Common myeloid progenitor, CD34-positive (primary cell): ENCODE measurements at regions not wholly inside any gene's neighbourhood (a gene's known extent, or its start where the extent isn't known, plus 50 kb on each side); places are given as distances from the start of the nearest gene placed in this dataset.
"Not testable (repeated sequence)": the region's sequence is repeated elsewhere in the genome, so short reads cannot be mapped to it uniquely, and the experiment has no call there.

Source experiments
- CTCF ChIA-PET: fragments of 350-600 bp; sonication (Branson Sonifier 250); formaldehyde crosslinking; loops from one replicate; lab custom pipeline; 2021; ENCODE audit warnings: antibody characterized with exemption; lab: Charles Lee
- POLR2A ChIA-PET: fragments of 350-600 bp; sonication (Branson Sonifier 250); formaldehyde crosslinking; loops from one replicate; lab custom pipeline; 2021; ENCODE audit warnings: antibody characterized with exemption; lab: Charles Lee
- DNase-seq, 3 donors: peaks; one replicate each; pipeline versions ENCODE4 v3.0.0 to v3.0.0-alpha.2; 2013
- H3K27ac ChIP-seq, 2 experiments: 1 replicate in 1 of 2; 2 replicates in 1 of 2; pipeline ENCODE4 v1.7.0; 2013; ENCODE audit warnings: inconsistent platforms in 2 of 2, low read length in 2 of 2, mild to moderate bottlenecking in 2 of 2, low read depth in 1 of 2, moderate library complexity in 1 of 2; ENCODE audit not compliant: severe bottlenecking in 2 of 2, insufficient read depth in 1 of 2, poor library complexity in 1 of 2
- H3K27me3 ChIP-seq, 5 experiments: replicated peaks in 2 of 5; 1 replicate in 3 of 5; 2 replicates in 2 of 5; pipeline versions ENCODE4 v1.6.1 to v1.7.0; 2013; ENCODE audit warnings: low read length in 4 of 5, mild to moderate bottlenecking in 2 of 5, moderate library complexity in 2 of 5, inconsistent platforms in 1 of 5; ENCODE audit not compliant: insufficient read depth in 5 of 5, control insufficient read depth in 4 of 5
- H3K36me3 ChIP-seq, 4 experiments: 1 replicate in 2 of 4; 2 replicates in 2 of 4; pipeline versions ENCODE4 v1.6.1 to v1.7.0; 2013; ENCODE audit warnings: low read length in 3 of 4, control low read depth in 1 of 4, mild to moderate bottlenecking in 1 of 4; ENCODE audit not compliant: control insufficient read depth in 4 of 4, insufficient read depth in 4 of 4
- H3K4me1 ChIP-seq, 4 experiments: 1 replicate in 3 of 4; 2 replicates in 1 of 4; pipeline versions ENCODE4 v1.6.1 to v1.7.1; 2013; ENCODE audit warnings: low read length in 3 of 4, mild to moderate bottlenecking in 3 of 4, control low read depth in 1 of 4, inconsistent platforms in 1 of 4, moderate library complexity in 1 of 4; ENCODE audit not compliant: control insufficient read depth in 4 of 4, insufficient read depth in 4 of 4; ENCODE audit errors: control extremely low read depth in 1 of 4
- H3K4me3 ChIP-seq, 7 experiments: 1 replicate in 4 of 7; 2 replicates in 3 of 7; pipeline versions ENCODE4 v1.5.1 to v1.7.0; 2013; ENCODE audit warnings: mild to moderate bottlenecking in 7 of 7, low read length in 6 of 7, moderate library complexity in 6 of 7, inconsistent platforms in 2 of 7, low read depth in 2 of 7, control low read depth in 1 of 7; ENCODE audit not compliant: insufficient read depth in 4 of 7, control insufficient read depth in 1 of 7; ENCODE audit errors: extremely low read depth in 1 of 7
- H3K9me3 ChIP-seq, 5 experiments: 1 replicate in 4 of 5; 2 replicates in 1 of 5; pipeline versions ENCODE4 v1.6.1 to v1.7.1; 2013; ENCODE audit warnings: low read length in 4 of 5, mild to moderate bottlenecking in 2 of 5, inconsistent platforms in 1 of 5, low read depth in 1 of 5, moderate library complexity in 1 of 5; ENCODE audit not compliant: control insufficient read depth in 4 of 5, insufficient read depth in 2 of 5; ENCODE audit errors: control extremely low read depth in 1 of 5
- WGBS: methylation state at CpG from one replicate; pipeline ENCODE4 v1.1.5; 2013; ENCODE audit not compliant: insufficient coverage; 5-methylcytosine and 5-hydroxymethylcytosine counted together

DNA sequence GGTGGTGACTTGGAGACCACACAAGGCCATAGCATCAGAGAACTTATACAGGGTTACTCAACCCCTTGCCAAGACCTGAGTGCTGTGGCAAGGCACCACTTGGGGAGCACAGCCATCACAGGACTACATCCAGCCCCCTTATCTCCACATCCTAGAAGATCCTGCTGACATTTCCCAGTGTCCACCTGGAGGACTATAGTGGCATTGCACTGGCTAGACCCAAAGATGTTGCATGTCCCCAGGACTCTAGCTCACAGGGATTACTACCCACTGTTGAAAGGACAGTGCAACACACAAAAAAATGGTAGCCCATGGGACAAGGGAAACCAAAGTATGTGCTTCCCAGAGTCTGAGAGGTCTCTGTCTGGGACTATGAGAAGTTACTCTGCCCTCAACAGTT lies 411.1 kb upstream of the NUDT12 start:
- CTCF ChIA-PET, result no interaction called here
- POLR2A ChIA-PET, result no interaction called here
- Histone ChIP-seq H3K27me3 (no peaks in the 10 kb centered on the region), H3K4me1 (no peaks in the 10 kb centered on the region), H3K4me3 (no peak overlapping the region), H3K9me3 (peaks cover 0 to 3% (median 0%) of the 10 kb centered on the region in 5 experiments), H3K27ac (no peak overlapping the region), H3K36me3 (no peaks in the 10 kb centered on the region)
- no peak for DNase-seq

GRCh38 chr5:103966295-103966694 lies 403.7 kb upstream of the NUDT12 start:
- H3K27me3 ChIP-seq, POLR2A ChIA-PET, CTCF ChIA-PET, H3K36me3 ChIP-seq, H3K27ac ChIP-seq, H3K4me1 ChIP-seq, DNase-seq, H3K4me3 ChIP-seq: not testable (repeated sequence)
- peaks cover 0 to 10% (median 0%) of the 10 kb centered on the region in 5 experiments for H3K9me3 ChIP-seq
- WGBS, result 96% methylated on average over 20 of the region's 25 CpGs

- no CpG with 5 or more reads among the region's 1 CpG for WGBS
Observed at GRCh38 chr5:103962023-103962422, 399.4 kb upstream of the NUDT12 start.

GRCh38 chr5:103953601-103954382 lies 391.2 kb upstream of the NUDT12 start:
- POLR2A ChIA-PET, result no interaction called here
- Histone ChIP-seq H3K36me3 (no peaks in the 10 kb centered on the region), H3K27ac (no peak overlapping the region), H3K27me3 (no peaks in the 10 kb centered on the region), H3K4me3 (no peak overlapping the region), H3K9me3 (peaks cover 0 to 5% (median 0%) of the 10 kb centered on the region in 5 experiments), H3K4me1 (no peaks in the 10 kb centered on the region)
- no peak for DNase-seq
- CTCF ChIA-PET, result no interaction called here
- 96% methylated on average over 25 of the region's 47 CpGs for WGBS

More at GRCh38 chr5:103962023-103962422, 399.4 kb upstream of the NUDT12 start:
- Histone ChIP-seq H3K36me3 (no peaks in the 10 kb centered on the region), H3K27me3 (no peaks in the 10 kb centered on the region), H3K4me1 (no peaks in the 10 kb centered on the region), H3K4me3 (no peak overlapping the region), H3K9me3 (peaks cover 0 to 3% (median 1%) of the 10 kb centered on the region in 5 experiments), H3K27ac (no peak overlapping the region)
- DNase-seq, result no peak
- ChIA-PET CTCF (no interaction called here), POLR2A (no interaction called here)

- ChIA-PET CTCF (no interaction called here), POLR2A (no interaction called here)
- Histone ChIP-seq H3K4me1 (no peaks in the 10 kb centered on the region), H3K9me3 (peaks cover 0 to 2% (median 0%) of the 10 kb centered on the region in 5 experiments), H3K4me3 (no peak overlapping the region), H3K27ac (no peak overlapping the region), H3K27me3 (no peaks in the 10 kb centered on the region), H3K36me3 (no peaks in the 10 kb centered on the region)
- DNase-seq, result no peak
- 100% methylated on average over 1 of the region's 1 CpG for WGBS
Observed at GRCh38 chr5:103951776-103952175, 389.2 kb upstream of the NUDT12 start.

- DNase-seq, result no peak
- POLR2A ChIA-PET, result no interaction called here
- Histone ChIP-seq H3K36me3 (no peaks in the 10 kb centered on the region), H3K27ac (no peak overlapping the region), H3K27me3 (no peaks in the 10 kb centered on the region), H3K4me3 (no peak overlapping the region), H3K9me3 (no peaks in the 10 kb centered on the region), H3K4me1 (no peaks in the 10 kb centered on the region)
- CTCF ChIA-PET, result no interaction called here
- WGBS, result 100% methylated on average over 3 of the region's 7 CpGs
Observed at GRCh38 chr5:103943230-103943629, 380.6 kb upstream of the NUDT12 start.

- WGBS, result 100% methylated on average over 2 of the region's 6 CpGs
- H3K4me3 ChIP-seq, result no peak overlapping the region
- no peaks in the 10 kb centered on the region for H3K27me3 ChIP-seq
- H3K9me3 ChIP-seq, result no peaks in the 10 kb centered on the region
- no peaks in the 10 kb centered on the region for H3K4me1 ChIP-seq
- POLR2A ChIA-PET, result no interaction called here
- DNase-seq, result no peak
- H3K27ac ChIP-seq, result no peak overlapping the region
- CTCF ChIA-PET, result no interaction called here
- H3K36me3 ChIP-seq, result no peaks in the 10 kb centered on the region
Observed at GRCh38 chr5:103942587-103943186, 380.1 kb upstream of the NUDT12 start.
